Keratinocyte (primary cell): ENCODE measurements at regions not wholly inside any gene's neighbourhood (a gene's known extent, or its start where the extent isn't known, plus 50 kb on each side); places are given as distances from the start of the nearest gene placed in this dataset.

Experiments
- CTCF ChIP-seq, 3 experiments: IDR thresholded peaks in 1 of 3; conservative IDR thresholded peaks in 1 of 3; optimal IDR thresholded peaks in 1 of 3; 2 replicates in 2 of 3; 3 replicates in 1 of 3; pipeline versions ENCODE3 to v1.5.1; 2011; ENCODE audit warnings: low read length in 3 of 3, mild to moderate bottlenecking in 3 of 3, moderate library complexity in 2 of 3, control low read depth in 1 of 3, inconsistent platforms in 1 of 3; ENCODE audit not compliant: insufficient read depth in 2 of 3; ENCODE audit errors: extremely low read depth in 1 of 3
- EZH2 ChIP-seq: IDR thresholded peaks from one replicate; pipeline ENCODE4 v1.6.1; 2012; ENCODE audit warnings: inconsistent platforms, mild to moderate bottlenecking, low read length, moderate library complexity

GRCh38 chr16:87552072-87552718 lies 50.1 kb upstream of the JPH3 start:
- TF ChIP-seq CTCF (optimal IDR thresholded peaks at IDR 0.05 in 1 of 3, IDR thresholded peaks at IDR 0.05 in 1 of 3, conservative IDR thresholded peaks at IDR 0.05 in 1 of 3; ENCODE audit: extremely low read depth in 1 of 3, insufficient read depth in 2 of 3, low read length in 3 of 3) (no peak), EZH2 (no peak)
